ENCODE measurements at regions not wholly inside any gene's neighbourhood (a gene's known extent, or its start where the extent isn't known, plus 50 kb on each side); places are given as distances from the start of the nearest gene placed in this dataset.

DNA sequence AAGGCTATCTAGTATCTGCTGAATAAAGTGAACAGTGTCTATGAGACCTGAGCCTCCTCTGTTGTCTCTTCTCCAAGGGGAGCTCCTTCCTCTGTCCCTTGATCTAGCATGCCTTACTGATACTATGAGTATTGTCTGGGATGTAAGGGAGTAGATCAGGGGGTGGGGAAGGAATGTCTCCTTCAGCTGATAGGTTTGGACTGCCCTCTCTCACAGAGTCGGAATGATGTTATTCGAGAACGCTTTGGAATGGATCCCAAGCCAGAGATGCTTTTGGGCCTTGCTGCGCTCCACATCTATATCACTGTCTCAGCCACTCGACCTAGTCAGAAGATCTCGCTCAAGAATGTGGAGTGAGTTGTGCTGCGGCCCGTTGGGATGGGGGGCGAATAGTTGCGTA, 68.3 kb upstream of the PRPS1 start:
- no peak for DNase-seq (ENCODE audit: low read depth in 2 of 2)

- DNase-seq (ENCODE audit: low read depth in 2 of 2): no peak
Observed at GRCh38 chrX:107560980-107561379, 67.3 kb upstream of the PRPS1 start.

- no peak for DNase-seq (ENCODE audit: low read depth in 2 of 2)
Observed at GRCh38 chrX:107561468-107562215, 66.7 kb upstream of the PRPS1 start.

- DNase-seq (ENCODE audit: low read depth in 2 of 2): no peak
Observed at GRCh38 chrX:107562482-107562881, 65.8 kb upstream of the PRPS1 start.

DNA sequence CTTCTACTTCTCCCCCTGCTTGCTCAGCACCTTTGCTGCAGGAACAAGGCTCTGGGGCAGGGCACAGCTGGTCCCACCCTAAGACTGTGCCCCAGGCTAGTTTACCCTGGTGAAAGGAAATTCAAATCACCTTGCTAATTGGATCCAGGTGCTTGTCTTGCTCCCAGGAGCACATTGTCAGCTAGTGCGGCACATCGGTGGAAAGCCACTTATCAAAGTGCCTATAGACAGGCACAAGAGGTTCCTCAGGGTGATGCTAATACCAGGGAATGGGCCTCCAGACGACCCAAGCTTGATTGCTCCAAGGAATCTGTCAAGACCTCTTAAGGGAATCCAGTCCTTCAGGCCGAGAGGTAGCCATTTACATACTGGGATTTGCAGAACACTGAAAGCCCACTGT, 64.5 kb upstream of the PRPS1 start:
- DNase-seq (ENCODE audit: low read depth in 2 of 2): no peak

DNA sequence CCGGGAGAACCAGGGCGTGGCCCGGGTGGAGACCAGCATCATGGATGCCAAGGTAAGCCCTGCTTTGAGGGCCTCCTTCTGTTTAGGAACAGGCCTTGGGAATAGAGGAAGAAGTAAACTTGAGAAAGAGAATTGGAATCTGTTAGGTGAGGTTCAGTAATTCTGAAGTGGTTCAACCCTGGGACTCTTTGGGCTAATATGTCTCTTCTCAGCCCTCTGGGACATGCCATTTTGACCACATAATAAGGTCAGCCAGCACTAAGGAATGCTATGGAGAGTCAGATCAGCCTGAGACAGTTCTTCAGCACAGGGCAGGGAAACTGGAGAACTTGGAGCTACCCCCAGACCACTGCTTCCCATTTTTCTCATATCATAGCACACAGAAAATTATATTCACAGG, 63.3 kb upstream of the PRPS1 start:
- DNase-seq (ENCODE audit: low read depth in 2 of 2): no peak

GRCh38 chrX:107565931-107566603, 62.2 kb upstream of the PRPS1 start:
- peak; percentile 55 to 59 for DNase-seq (ENCODE audit: low read depth in 2 of 2)

DNA sequence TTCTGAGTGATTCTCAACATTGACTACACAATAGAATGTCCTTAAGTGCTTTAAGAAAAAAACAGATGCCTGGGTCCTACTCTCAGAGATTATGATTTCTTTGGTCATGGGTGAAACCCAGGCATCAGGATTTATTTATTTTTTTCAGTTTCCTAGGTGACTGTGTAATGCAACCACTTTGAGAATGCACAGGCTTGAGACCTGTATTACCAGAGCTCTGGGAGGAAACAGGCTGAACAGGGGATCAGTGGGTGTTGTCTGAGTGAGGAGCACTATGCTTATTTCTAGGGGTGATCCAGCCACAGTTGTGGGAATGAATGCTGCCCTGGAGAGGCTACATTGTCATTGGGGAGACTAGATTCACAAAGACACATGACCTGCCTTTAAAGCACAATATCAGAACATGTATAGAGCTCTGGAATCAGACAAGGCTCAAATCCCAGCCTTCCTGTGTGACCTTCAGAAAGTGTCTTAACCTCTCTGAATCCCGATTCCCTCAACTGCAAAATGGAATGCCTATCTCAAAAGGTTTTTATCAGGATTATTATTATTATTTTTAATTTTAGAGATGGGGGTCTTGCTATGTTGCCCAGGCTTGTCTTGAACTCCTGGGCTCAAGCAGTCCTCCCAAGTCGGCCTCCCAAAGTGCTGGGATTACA, 61.6 kb upstream of the PRPS1 start:
- no peak for DNase-seq (ENCODE audit: low read depth in 2 of 2)

GRCh38 chrX:107567370-107567769, 60.9 kb upstream of the PRPS1 start:
- DNase-seq (ENCODE audit: low read depth in 2 of 2): no peak

- DNase-seq (ENCODE audit: low read depth in 2 of 2): peak; percentile 9 to 87
Observed at GRCh38 chrX:107571296-107571998, 56.9 kb upstream of the PRPS1 start.

DNA sequence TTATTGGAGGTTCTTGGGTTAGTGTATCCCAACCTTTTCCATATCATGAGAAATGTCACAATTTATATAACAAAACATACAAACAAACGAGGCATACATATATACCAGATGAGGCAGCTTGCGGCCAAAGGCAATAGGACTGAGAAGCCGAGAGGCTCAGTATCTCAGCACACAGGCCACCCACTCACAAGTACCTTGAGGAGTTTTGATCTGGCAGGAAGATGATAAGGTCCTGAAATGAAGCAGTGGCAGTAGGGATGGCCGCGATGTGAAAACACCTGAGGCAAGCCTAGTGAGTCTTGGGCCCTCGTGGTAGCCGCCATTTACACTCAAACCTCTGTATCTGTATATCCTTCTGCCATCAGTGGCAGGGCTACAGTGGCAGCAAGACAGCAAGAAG, 55.3 kb upstream of the PRPS1 start:
- no peak for DNase-seq (ENCODE audit: low read depth in 2 of 2)

DNA sequence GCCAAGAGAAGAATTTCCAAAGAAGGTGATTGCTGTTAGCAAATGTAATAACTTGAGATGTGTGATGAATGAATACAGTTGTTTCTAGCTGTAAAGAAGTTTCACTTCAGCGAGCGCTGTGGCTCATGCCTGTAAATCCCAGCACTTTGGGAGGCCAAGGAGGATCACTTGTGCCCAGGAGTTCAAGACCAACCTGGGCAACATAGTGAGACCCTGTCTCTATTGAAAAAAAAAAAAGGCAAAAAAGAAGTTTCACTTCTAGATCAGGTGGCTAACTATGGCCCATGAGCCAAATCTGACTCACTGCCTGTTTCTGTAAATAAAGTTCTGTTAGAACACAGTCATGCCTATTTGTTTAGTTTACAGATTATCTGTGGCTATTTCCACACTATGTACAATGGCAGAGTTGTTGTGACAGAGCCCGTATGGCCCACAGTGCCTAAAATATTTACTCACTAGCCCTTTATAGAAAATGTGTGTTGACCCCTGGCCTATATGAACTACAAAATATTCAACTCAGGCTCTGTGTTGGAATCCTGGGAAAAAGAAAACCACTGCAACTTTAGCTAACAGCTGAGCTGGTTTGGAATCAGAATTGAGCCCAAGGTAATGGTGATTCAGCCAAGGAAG, 54.1 kb upstream of the PRPS1 start:
- DNase-seq (ENCODE audit: low read depth in 2 of 2): peak in 1 of 2 donors; percentile 55

DNA sequence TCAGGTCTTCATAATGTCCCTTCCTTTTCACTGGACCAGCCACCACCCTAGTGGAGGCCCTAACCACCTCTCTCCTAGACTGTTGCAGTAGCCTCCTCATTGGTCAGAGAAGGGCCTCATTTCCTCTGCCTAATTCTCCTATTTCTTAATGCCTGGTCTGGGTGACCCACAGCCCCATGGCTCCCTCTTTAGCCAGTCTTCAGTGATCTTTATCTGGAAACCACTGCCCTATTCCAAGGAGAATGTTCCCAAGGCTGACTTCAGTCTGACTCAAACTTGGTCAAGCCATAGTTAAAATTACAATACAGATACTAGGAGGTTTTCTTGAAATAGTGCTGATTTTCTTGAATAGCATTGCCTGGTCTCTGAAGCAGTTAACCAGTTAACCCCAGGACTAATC, 53.6 kb upstream of the PRPS1 start:
- DNase-seq (ENCODE audit: low read depth in 2 of 2): peak in 1 of 2 donors; percentile 10

- no peak for DNase-seq (ENCODE audit: low read depth in 2 of 2)
Observed at GRCh38 chrX:107576392-107576791, 51.9 kb upstream of the PRPS1 start.

- no peak for DNase-seq (ENCODE audit: low read depth in 2 of 2)
Observed at GRCh38 chrX:107576841-107577240, 51.5 kb upstream of the PRPS1 start.

GRCh38 chrX:107577933-107578332, 50.4 kb upstream of the PRPS1 start:
- no peak for DNase-seq (ENCODE audit: low read depth in 2 of 2)

All from lung microvascular endothelial cell (primary cell).